ENCODE measurements at regions not wholly inside any gene's neighbourhood (a gene's known extent, or its start where the extent isn't known, plus 50 kb on each side); places are given as distances from the start of the nearest gene placed in this dataset.

GRCh38 chr11:128181984-128182383 is 405.4 kb downstream of the ETS1 start:
- DNase-seq (ENCODE audit: insufficient read length, low spot score) (no peak), FAIRE-seq (no peak)
- TF ChIP-seq CTCF (IDR thresholded peaks at IDR 0.05; ENCODE audit: insufficient read depth, missing control alignments), result no peak

- no peak for FAIRE-seq
- no peak for TF ChIP-seq CTCF (IDR thresholded peaks at IDR 0.05; ENCODE audit: insufficient read depth, missing control alignments)
- DNase-seq (ENCODE audit: insufficient read length, low spot score), result no peak
Measured at GRCh38 chr11:128181088-128181480, 406.3 kb downstream of the ETS1 start.

DNA sequence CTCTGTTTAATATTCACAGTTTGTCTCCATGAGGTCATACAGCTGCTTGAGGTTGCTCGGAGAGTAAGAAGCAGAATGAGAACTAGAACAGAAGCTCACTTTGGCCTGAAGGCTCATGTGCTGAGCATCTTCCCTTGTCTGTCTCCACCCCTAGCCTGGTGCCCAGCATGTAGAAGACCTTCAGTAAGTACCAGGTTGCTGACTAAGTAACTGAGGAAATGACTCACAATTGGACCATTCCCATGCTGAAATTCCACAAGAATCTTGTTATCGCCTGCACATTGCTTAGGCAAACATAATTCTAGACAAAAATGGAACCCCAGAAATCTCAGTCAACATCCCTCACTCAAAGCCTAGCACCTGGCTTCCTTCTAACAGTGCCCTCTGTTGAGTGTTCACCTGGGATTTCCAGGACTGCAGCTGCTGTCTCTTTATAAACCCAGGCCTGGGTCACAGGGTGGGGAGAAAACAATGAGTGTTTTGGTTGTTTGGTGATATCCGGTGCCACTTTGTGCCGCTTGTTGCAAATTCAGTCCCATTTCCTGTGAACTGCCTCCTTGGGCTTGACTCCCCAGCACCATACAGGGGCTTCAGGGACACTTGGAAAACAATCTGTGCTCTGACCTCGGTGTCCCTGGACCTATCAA is 406.8 kb downstream of the ETS1 start:
- no peak for TF ChIP-seq CTCF (IDR thresholded peaks at IDR 0.05; ENCODE audit: insufficient read depth, missing control alignments)
- no peak for DNase-seq (ENCODE audit: insufficient read length, low spot score)
- no peak for FAIRE-seq

GRCh38 chr11:128179512-128179911 is 407.8 kb downstream of the ETS1 start:
- FAIRE-seq (no peak), DNase-seq (ENCODE audit: insufficient read length, low spot score) (no peak)
- TF ChIP-seq CTCF (IDR thresholded peaks at IDR 0.05; ENCODE audit: insufficient read depth, missing control alignments), result no peak

DNA sequence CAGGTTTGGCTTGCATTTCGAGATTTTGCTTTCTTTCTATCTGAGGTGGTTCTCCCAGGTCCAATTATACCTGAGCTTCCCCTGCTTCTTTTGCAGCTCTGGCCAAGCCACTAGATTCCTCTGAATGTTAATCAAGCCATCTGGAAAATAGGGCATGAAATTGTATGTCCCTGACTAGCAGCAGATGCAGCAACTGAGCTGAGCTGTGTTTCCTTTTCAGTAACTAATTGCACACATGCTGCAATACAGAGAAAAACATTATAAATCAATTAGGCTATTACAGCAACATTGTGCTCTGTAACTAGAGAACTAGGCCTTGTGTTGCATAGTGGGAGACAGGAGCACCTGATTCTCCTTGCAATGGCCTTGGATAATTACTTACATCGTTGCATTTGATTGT is 408.3 kb downstream of the ETS1 start:
- no peak for DNase-seq (ENCODE audit: insufficient read length, low spot score)

DNA sequence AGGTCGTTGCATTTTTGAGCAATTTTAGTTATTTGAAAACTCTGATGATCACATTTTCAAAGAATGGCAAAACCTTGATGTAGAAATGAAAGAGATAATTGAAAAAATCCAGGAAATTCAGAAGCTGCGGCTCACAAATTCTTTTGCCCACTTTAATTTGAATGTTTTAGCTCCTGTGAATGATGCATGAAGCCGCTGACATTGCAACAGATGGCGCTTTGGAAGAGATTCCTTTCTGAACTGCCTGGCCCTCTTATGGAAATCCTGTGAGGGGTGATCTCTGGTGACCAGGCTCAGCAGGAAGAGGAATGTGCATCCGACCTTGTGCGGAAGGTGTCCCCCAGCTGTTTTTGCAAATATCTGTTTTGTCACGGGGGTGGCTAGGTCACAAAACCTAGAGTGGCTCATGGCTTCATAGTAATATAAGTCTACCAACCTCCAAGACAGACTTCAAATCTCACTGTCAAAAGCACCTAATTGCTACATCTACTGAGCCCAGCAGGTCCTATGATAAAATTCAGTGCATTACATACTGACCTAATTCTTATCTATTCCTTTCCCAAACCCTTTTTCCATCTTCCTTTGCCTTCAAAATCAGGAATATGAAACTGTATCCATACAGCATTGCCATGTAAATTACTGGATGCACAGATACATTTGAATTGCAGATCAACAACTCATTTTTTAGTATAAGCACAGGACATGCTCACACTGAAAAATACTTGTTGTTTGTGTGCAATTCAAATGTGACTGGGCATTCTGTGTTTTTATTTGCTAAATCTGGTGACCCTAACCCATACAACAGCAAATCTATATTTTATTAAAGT is 412.7 kb downstream of the ETS1 start:
- FAIRE-seq (no peak), DNase-seq (ENCODE audit: insufficient read length, low spot score) (no peak)
- TF ChIP-seq CTCF (IDR thresholded peaks at IDR 0.05; ENCODE audit: insufficient read depth, missing control alignments), result no peak

More for the DNA sequence above, 408.3 kb downstream of the ETS1 start:
- FAIRE-seq, result no peak
- TF ChIP-seq CTCF (IDR thresholded peaks at IDR 0.05; ENCODE audit: insufficient read depth, missing control alignments), result no peak
